ENCODE measurements at regions not wholly inside any gene's neighbourhood (a gene's known extent, or its start where the extent isn't known, plus 50 kb on each side); places are given as distances from the start of the nearest gene placed in this dataset.

DNA sequence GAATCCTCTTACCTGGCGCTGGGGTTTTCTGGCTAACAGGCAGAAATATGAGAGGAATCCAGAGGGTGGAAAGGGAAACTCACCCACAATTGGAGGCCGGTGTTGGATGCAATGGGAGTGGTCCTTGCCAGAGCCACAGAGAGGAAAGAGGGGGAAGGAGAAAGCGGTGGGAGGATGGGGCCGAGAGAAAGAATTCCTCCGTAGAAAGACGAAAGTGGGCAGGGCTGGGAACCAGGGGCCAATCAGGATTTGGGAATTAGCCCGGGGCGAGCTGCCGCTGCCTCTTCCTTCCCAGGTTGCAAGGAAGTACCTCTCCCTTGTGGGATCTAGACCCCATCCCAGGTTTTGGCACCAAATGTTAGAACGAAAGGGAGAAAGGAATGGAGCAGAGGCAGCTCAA lies 83.1 kb upstream of the SPIN4 start:
- TF ChIP-seq, protein P1, sequence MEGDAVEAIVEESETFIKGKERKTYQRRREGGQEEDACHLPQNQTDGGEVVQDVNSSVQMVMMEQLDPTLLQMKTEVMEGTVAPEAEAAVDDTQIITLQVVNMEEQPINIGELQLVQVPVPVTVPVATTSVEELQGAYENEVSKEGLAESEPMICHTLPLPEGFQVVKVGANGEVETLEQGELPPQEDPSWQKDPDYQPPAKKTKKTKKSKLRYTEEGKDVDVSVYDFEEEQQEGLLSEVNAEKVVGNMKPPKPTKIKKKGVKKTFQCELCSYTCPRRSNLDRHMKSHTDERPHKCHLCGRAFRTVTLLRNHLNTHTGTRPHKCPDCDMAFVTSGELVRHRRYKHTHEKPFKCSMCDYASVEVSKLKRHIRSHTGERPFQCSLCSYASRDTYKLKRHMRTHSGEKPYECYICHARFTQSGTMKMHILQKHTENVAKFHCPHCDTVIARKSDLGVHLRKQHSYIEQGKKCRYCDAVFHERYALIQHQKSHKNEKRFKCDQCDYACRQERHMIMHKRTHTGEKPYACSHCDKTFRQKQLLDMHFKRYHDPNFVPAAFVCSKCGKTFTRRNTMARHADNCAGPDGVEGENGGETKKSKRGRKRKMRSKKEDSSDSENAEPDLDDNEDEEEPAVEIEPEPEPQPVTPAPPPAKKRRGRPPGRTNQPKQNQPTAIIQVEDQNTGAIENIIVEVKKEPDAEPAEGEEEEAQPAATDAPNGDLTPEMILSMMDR (IDR thresholded peaks at IDR 0.05; ENCODE audit: low read depth, low read length, poor library complexity, severe bottlenecking), result no peak
- no peak for TF ChIP-seq EZH2phosphoT487 (IDR thresholded peaks at IDR 0.05; ENCODE audit: borderline replicate concordance, low read length)
